Suprapubic skin (tissue), 4 donors: ENCODE measurements at regions not wholly inside any gene's neighbourhood (a gene's known extent, or its start where the extent isn't known, plus 50 kb on each side); places are given as distances from the start of the nearest gene placed in this dataset.

Source experiments
- EP300 ChIP-seq: sonication (generic); formaldehyde crosslinking; IDR thresholded peaks from one replicate; pipeline ENCODE4 v1.6.1; 2017; ENCODE audit warnings: antibody characterized with exemption
- POLR2AphosphoS5 ChIP-seq, 3 donors: sonication (generic); formaldehyde crosslinking; IDR thresholded peaks; one replicate each; pipeline ENCODE4 v1.6.1; 2017; ENCODE audit warnings: antibody characterized with exemption in 3 of 3
- TF ChIP-seq, protein P1 (sequence below), 2 donors: fragments of 200-600 bp in 1 of 2; fragments of 450-650 bp in 1 of 2; sonication (generic) in 1 of 2; IDR thresholded peaks; one replicate each; pipeline ENCODE4 v1.5.1; 2016 to 2019; ENCODE audit warnings: antibody characterized with exemption in 2 of 2, mild to moderate bottlenecking in 1 of 2, moderate library complexity in 1 of 2

DNA sequence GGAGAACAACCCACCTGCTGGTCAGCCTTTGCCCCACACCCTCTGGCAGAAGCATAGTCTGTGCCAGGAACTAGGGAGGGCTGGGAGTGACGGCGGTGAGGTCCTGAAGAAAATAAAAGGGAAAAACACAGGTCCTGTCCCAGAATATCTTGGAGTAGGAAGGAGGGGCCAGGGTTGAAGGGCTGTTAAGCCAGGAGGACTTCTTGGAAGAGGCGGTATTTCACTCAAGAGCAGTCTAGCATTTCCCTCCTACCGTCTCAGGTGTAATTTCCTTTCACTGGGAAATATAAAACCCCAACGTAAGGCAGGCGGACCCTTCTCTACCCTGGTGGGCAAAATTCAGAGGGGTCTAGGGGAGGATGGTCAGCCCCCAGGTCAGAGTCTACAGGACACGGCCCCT lies 72.7 kb upstream of the TTC34 start:
- TF ChIP-seq POLR2AphosphoS5 (IDR thresholded peaks at IDR 0.05) (no peak), EP300 (no peak)
- TF ChIP-seq, protein P1, sequence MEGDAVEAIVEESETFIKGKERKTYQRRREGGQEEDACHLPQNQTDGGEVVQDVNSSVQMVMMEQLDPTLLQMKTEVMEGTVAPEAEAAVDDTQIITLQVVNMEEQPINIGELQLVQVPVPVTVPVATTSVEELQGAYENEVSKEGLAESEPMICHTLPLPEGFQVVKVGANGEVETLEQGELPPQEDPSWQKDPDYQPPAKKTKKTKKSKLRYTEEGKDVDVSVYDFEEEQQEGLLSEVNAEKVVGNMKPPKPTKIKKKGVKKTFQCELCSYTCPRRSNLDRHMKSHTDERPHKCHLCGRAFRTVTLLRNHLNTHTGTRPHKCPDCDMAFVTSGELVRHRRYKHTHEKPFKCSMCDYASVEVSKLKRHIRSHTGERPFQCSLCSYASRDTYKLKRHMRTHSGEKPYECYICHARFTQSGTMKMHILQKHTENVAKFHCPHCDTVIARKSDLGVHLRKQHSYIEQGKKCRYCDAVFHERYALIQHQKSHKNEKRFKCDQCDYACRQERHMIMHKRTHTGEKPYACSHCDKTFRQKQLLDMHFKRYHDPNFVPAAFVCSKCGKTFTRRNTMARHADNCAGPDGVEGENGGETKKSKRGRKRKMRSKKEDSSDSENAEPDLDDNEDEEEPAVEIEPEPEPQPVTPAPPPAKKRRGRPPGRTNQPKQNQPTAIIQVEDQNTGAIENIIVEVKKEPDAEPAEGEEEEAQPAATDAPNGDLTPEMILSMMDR (IDR thresholded peaks at IDR 0.05), result no peak
